SK-N-MC (cell line): ENCODE measurements at regions not wholly inside any gene's neighbourhood (a gene's known extent, or its start where the extent isn't known, plus 50 kb on each side); places are given as distances from the start of the nearest gene placed in this dataset.
"Not testable (repeated sequence)": the region's sequence is repeated elsewhere in the genome, so short reads cannot be mapped to it uniquely, and the experiment has no call there.

Experiments used
- DNase-seq: peaks from one replicate; pipeline ENCODE4 v3.0.0-alpha.2; 2011; ENCODE audit warnings: low read depth, low spot score
- H3K27ac ChIP-seq: fragments of 200-600 bp; sonication (generic); 2 replicates; pipeline ENCODE4 v1.5.1; 2016; ENCODE audit warnings: mixed run types
- H3K36me3 ChIP-seq: fragments of 200-600 bp; sonication (generic); 2 replicates; pipeline ENCODE4 v1.6.1; 2017; ENCODE audit warnings: antibody characterized with exemption, low read length, mixed read lengths; ENCODE audit not compliant: insufficient read depth
- H3K4me3 ChIP-seq: fragments of 200-600 bp; sonication (generic); 2 replicates; pipeline ENCODE4 v1.5.1; 2016
- H3K9ac ChIP-seq: fragments of 200-600 bp; sonication (generic); 2 replicates; pipeline ENCODE4 v1.8.0; 2017; ENCODE audit warnings: mixed run types, mixed read lengths; ENCODE audit not compliant: insufficient read length
- H3K9me3 ChIP-seq: fragments of 200-600 bp; sonication (generic); 2 replicates; pipeline ENCODE4 v1.6.1; 2017; ENCODE audit warnings: low read depth, mild to moderate bottlenecking, antibody characterized with exemption, low read length, moderate library complexity, mixed read lengths
- EZH2 ChIP-seq: fragments of 200-600 bp; sonication (generic); IDR thresholded peaks from one replicate; pipeline ENCODE4 v1.6.1; 2017; ENCODE audit warnings: antibody characterized with exemption
- FOXP2 ChIP-seq: optimal IDR thresholded peaks from 2 replicates; pipeline ENCODE3; 2011; ENCODE audit warnings: mild to moderate bottlenecking, moderate library complexity; ENCODE audit not compliant: insufficient read depth; ENCODE audit errors: extremely low read length, control extremely low read depth
- POLR2AphosphoS5 ChIP-seq: IDR thresholded peaks from 2 replicates; pipeline ENCODE4 v1.6.1; 2012; ENCODE audit warnings: mild to moderate bottlenecking, low read depth, low read length, borderline replicate concordance

DNA sequence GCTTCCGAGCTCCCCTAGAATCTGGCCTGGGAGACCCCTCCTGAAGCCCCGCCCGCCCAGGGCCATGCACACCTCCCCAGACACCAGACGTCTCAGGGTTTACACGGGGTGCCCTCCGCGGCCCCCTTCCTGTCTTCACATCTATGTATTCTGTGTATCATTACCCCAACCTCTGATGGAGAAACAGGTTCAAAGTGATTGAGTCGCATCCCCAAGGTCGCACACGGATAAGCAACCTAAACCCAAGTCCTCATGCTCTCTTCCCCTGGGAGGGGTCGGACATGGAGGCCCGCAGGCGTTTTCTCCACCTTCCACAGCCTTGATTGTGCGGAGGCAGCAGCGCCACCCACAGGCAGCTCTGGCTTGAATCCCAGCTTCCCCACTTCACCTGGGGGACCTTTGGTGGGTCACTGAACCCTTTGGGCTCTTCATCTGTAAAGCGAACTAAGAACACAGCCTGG is 237.3 kb downstream of the BCL11B start:
- Histone ChIP-seq H3K9ac (no peak overlapping the region), H3K36me3 (no peaks in the 10 kb centered on the region), H3K27ac (no peak overlapping the region), H3K4me3 (no peak overlapping the region), H3K9me3 (no peaks in the 10 kb centered on the region)
- no peak for DNase-seq
- TF ChIP-seq FOXP2 = no peak
- no peak for TF ChIP-seq EZH2
- TF ChIP-seq POLR2AphosphoS5 = no peak

DNA sequence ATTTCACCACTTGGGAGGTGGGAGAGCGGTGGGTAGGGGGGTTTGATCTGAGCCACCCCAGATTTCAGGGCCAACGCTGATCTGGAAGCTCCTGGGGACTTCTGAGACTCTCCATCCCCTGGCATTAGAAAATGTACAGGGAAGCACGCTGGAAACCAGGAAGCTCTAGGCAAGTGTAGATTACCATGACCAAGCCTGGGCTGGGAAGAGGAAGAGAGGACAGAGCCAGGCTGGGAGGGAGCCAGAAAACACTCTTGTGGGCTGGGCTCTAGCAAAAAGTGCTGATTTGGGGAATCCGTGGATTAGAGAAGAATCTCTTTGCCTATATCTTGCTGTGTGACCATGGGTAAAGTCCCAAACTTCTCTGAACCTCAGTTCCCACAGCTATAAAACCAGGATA is 236.7 kb downstream of the BCL11B start:
- no peak overlapping the region for H3K9ac ChIP-seq
- H3K27ac ChIP-seq = no peak overlapping the region
- DNase-seq = peak; percentile 2
- TF ChIP-seq FOXP2 (no peak), EZH2 (no peak), POLR2AphosphoS5 (no peak; the same call in 1 of the 2 replicates)
- H3K36me3 ChIP-seq = no peaks in the 10 kb centered on the region
- no peak overlapping the region for H3K4me3 ChIP-seq
- no peaks in the 10 kb centered on the region for H3K9me3 ChIP-seq

DNA sequence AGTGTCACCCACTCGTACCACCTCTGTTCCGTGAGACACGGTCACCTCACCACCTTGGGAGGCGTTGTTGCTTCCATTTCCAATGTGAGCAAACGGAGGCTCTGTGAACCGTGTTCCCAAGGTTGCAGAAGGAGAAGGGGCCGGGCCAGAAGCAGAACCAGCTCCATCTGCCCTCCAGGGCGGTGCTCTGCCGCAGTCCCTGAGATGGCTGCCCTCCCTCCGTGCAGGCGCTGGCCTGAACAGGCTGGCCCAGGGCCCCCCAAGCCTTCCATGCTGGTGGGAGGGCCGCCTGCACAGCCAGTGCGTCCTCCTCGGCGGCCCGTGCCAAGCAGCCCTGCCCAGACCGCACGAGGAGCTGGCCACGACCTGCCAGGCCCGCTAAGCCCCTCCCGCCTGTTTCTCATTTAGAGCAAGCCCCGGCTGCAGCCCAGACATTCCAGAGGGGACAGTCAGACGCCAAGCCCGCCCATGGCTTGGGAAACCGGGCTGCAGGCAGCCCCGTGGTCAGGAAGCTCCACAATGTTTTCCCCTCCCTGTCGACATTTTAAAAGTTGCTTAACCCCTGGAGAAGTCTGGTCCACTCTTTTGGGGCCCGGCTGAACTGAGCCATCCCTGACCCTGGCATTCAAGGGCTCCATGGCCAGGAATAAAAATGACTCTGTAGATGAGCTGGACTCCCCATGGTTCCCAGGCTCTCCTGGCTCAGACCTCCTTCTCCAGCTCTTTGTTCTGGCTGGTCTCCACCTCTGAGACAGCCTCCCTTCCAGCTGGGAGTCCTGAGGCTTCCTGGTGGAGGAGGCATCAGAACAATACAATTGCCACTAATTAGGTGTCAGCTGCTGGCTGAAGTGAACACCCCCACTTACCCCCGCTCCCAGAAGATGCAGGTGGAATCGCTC is 236.0 kb downstream of the BCL11B start:
- no peak for DNase-seq
- H3K36me3 ChIP-seq = no peaks in the 10 kb centered on the region
- no peak overlapping the region for H3K27ac ChIP-seq
- TF ChIP-seq POLR2AphosphoS5 (no peak), FOXP2 (no peak), EZH2 (no peak)
- no peaks in the 10 kb centered on the region for H3K9me3 ChIP-seq
- no peak overlapping the region for H3K9ac ChIP-seq
- H3K4me3 ChIP-seq = no peak overlapping the region

DNA sequence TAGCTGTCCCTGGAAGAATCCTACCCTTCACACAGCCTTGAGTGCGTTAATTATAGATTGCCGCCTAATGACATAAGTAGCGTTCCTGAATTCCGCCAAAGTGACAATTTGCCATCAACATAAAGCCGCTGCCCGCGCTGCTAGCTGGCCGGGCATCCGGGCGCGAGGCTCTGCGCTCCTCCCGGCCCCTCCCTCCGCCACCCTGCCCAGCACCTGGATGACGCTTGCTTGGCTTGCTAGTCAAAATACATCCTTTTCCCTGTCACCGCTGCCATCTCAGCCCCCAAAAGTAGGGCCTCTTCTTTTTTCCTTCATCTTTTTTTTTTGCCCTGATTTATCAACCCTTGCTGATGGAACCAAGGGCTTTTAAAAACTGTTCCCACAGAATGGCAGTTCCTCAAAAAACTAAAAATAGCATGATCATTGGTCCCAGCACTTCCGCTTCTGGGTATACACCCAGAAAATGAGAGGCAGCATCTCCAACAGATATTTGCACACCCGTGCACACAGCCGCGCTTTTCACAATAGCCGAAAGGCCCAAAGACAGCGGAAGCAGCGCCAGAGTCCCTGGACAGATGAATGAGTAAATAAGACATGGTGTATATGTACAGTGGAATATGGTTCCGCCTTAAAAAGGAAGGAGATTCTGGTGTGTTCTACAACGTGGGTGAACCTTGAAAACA is 235.2 kb downstream of the BCL11B start:
- Histone ChIP-seq H3K9me3 (no peaks in the 10 kb centered on the region), H3K36me3 (no peaks in the 10 kb centered on the region), H3K4me3 (no peak overlapping the region), H3K9ac (no peak overlapping the region), H3K27ac (no peak overlapping the region)
- DNase-seq = no peak
- TF ChIP-seq POLR2AphosphoS5 = no peak
- no peak for TF ChIP-seq EZH2
- no peak for TF ChIP-seq FOXP2

DNA sequence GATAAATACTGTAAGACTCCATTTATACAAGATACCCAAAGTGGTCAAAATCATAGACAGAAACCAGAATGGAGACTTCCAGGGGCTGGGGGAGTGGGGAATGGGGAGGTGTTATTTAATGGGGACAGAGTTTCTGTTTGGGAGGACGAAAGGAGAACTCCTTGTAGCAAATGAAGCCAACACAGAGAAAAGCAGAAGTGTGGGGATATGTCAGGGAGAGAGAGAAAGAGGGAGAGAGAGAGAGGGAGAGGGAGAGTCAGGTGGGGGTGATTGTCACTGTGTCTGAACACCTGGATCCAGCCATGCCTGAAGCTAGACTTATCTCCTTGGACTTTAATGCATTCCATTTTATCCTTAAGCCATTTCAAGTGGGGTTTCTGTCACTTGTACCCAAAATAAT is 234.7 kb downstream of the BCL11B start:
- not testable (repeated sequence) for H3K9ac ChIP-seq, H3K27ac ChIP-seq, H3K36me3 ChIP-seq, H3K9me3 ChIP-seq, DNase-seq, H3K4me3 ChIP-seq

DNA sequence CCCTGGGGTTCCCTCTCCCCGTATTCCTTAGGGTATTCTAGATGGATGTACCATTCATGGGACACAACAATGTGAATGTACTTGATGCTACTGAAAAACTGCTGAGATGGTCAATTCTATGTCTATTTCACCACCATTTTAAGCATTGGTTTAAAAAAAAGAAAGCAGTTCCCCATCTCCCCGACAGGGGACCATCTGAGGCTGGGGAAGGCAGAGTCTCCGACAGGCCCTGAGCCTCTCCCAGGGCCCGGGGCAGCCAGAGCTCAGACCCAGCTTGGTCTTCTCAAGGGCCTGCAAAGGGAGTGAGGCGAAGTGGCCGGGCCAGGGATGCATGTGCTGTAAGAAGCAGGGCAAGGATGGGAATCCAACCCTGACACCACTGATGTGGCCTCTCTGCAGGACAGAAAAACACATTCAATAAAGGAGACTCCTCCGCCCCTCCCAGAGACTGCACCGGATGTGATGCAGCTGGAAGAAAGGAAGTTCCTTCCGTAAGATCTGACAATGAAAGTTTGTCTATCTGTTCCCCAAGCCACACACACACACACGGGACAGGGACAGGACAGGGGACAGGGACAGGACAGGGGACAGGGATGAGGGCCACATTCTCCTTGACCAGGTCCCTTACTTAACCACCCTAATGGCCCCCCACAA is 234.1 kb downstream of the BCL11B start:
- Histone ChIP-seq H3K4me3 (no peak overlapping the region), H3K9ac (no peak overlapping the region), H3K9me3 (no peaks in the 10 kb centered on the region), H3K27ac (no peak overlapping the region), H3K36me3 (no peaks in the 10 kb centered on the region)
- TF ChIP-seq FOXP2 (no peak), POLR2AphosphoS5 (no peak), EZH2 (no peak)
- DNase-seq = no peak

DNA sequence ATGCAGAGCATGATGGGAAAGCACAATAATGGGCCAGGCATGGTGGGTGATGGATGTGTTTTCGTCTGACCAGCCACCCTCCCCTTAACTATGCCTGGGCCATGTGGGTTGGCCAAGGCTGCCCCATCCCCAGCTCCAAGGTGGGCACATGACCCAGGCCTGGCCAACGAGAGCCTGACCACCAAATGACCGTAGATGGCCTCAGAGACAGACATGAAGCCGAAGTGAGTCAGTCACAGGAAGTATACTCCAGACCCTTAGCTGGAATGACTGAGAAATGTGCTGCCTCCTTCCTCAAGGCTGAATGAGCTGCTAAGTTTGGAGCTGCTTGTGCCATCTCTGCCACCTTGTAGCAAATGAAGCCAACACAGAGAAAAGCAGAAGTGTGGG is 233.6 kb downstream of the BCL11B start:
- TF ChIP-seq POLR2AphosphoS5 (no peak), FOXP2 (no peak), EZH2 (no peak)
- Histone ChIP-seq H3K36me3 (no peaks in the 10 kb centered on the region), H3K9me3 (no peaks in the 10 kb centered on the region), H3K27ac (no peak overlapping the region), H3K9ac (no peak overlapping the region), H3K4me3 (no peak overlapping the region)
- no peak for DNase-seq

DNA sequence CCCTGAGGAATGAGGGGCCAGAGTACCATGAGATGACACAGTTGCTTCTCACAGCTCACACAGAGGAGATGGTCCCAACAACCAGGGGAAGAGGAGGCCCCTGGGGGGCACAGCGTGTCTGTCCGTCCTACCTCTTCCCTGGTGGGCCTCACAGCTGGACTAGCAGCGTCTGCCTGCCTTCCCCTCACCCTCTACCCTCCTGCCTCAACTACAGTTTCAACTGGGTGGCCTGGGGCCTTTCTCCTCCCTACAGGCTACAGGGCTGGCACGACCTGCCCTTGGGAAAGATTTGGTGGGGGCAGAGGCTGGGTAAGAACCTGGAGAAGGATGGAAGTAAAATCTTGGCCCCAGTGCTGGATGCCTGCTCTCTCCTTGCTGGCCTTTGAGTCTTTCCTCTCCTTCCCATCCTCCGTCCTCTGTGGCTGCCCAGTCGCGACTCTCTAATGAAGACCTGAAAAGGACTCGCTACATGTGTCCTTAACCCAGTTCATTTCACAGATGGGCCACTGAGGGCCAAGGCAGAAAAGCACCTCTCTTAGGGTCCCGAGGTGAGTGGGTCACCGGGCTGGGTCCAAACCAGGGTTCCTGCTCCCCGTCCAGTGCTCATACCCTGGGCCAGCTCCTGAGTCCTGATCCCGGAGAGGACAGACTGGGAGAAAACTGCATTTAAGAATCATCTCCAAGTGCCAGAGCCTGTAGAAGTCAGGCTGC is 232.5 kb downstream of the BCL11B start:
- Histone ChIP-seq H3K4me3 (no peak overlapping the region), H3K9ac (no peak overlapping the region), H3K27ac (no peak overlapping the region), H3K36me3 (no peaks in the 10 kb centered on the region), H3K9me3 (no peaks in the 10 kb centered on the region)
- no peak for DNase-seq
- TF ChIP-seq FOXP2 = no peak
- TF ChIP-seq EZH2 = no peak
- no peak for TF ChIP-seq POLR2AphosphoS5
